Right lobe of liver (tissue), 4 donors: ENCODE measurements at regions not wholly inside any gene's neighbourhood (a gene's known extent, or its start where the extent isn't known, plus 50 kb on each side); places are given as distances from the start of the nearest gene placed in this dataset.

Experiments
- CTCF ChIP-seq, 4 donors: fragments of 200-600 bp in 3 of 4; fragments of 450-650 bp in 1 of 4; IDR thresholded peaks; one replicate each; pipeline versions ENCODE4 v1.5.1 to v1.8.0; 2016 to 2022; ENCODE audit warnings: antibody characterized with exemption in 4 of 4, mild to moderate bottlenecking in 2 of 4
- POLR2A ChIP-seq: fragments of 450-650 bp; IDR thresholded peaks from one replicate; pipeline ENCODE4 v1.6.1; 2017; ENCODE audit warnings: antibody characterized with exemption, mild to moderate bottlenecking
- donor health status: DM: no; HTN: no; CAD: no.
- donor health status: DM: no; HTN: no; CAD: no.
- donor health status: DM: no; HTN: yes; CAD: no.

GRCh38 chr14:42001431-42001830 lies 394.8 kb downstream of the LRFN5 start:
- no peak for TF ChIP-seq CTCF (IDR thresholded peaks at IDR 0.05)
- no peak for TF ChIP-seq POLR2A
